CD4-positive, alpha-beta T cell treated with Interferon alpha-2 for 1 hour (primary cell): ENCODE measurements at regions not wholly inside any gene's neighbourhood (a gene's known extent, or its start where the extent isn't known, plus 50 kb on each side); places are given as distances from the start of the nearest gene placed in this dataset.

Experiments used
- DNase-seq, 2 donors: peaks; one replicate each; pipeline ENCODE4 v3.0.0-alpha.2; 2020 to 2022

GRCh38 chr10:111458256-111458655, 381.4 kb downstream of the ADRA2A start:
- no peak for DNase-seq

GRCh38 chr10:111459967-111460366, 383.1 kb downstream of the ADRA2A start:
- no peak for DNase-seq

- DNase-seq = no peak
These were observed 395.6 kb downstream of the ADRA2A start for GRCh38 chr10:111472445-111472844.

- DNase-seq = no peak
These were observed 396.5 kb downstream of the ADRA2A start for GRCh38 chr10:111473361-111473760.

- no peak for DNase-seq
These were observed 398.0 kb downstream of the ADRA2A start for GRCh38 chr10:111474786-111475185.

GRCh38 chr10:111475720-111476119, 398.9 kb downstream of the ADRA2A start:
- DNase-seq = no peak

- DNase-seq = no peak
These were observed 401.8 kb downstream of the ADRA2A start for GRCh38 chr10:111478651-111479050.

GRCh38 chr10:111479966-111480365, 403.1 kb downstream of the ADRA2A start:
- DNase-seq = no peak

GRCh38 chr10:111481261-111481826, 404.5 kb downstream of the ADRA2A start:
- no peak for DNase-seq

GRCh38 chr10:111481866-111482265, 405.0 kb downstream of the ADRA2A start:
- DNase-seq = no peak

- no peak for DNase-seq
These were observed 405.9 kb downstream of the ADRA2A start for GRCh38 chr10:111482621-111483216.

- no peak for DNase-seq
These were observed 408.9 kb downstream of the ADRA2A start for GRCh38 chr10:111485767-111486166.

- no peak for DNase-seq
These were observed 409.5 kb downstream of the ADRA2A start for GRCh38 chr10:111486346-111486745.

GRCh38 chr10:111488668-111489067, 411.8 kb downstream of the ADRA2A start:
- DNase-seq = no peak

GRCh38 chr10:111491154-111491553, 414.3 kb downstream of the ADRA2A start:
- no peak for DNase-seq

- no peak for DNase-seq
These were observed 416.3 kb downstream of the ADRA2A start for GRCh38 chr10:111493024-111493625.

- DNase-seq = no peak
These were observed 421.7 kb downstream of the ADRA2A start for GRCh38 chr10:111498560-111498959.

- DNase-seq = no peak
These were observed 427.5 kb downstream of the ADRA2A start for GRCh38 chr10:111504376-111504775.

- no peak for DNase-seq
These were observed 429.6 kb downstream of the ADRA2A start for GRCh38 chr10:111506266-111507034.

GRCh38 chr10:111511751-111512150, 434.9 kb downstream of the ADRA2A start:
- DNase-seq = no peak

GRCh38 chr10:111515264-111515663, 438.4 kb downstream of the ADRA2A start:
- no peak for DNase-seq

GRCh38 chr10:111515706-111516105, 438.9 kb downstream of the ADRA2A start:
- DNase-seq = no peak

GRCh38 chr10:111516144-111516543, 439.3 kb downstream of the ADRA2A start:
- no peak for DNase-seq

- DNase-seq = no peak
These were observed 445.3 kb downstream of the ADRA2A start for GRCh38 chr10:111522141-111522540.
